Thoracic aorta (tissue), 2 donors: ENCODE measurements at regions not wholly inside any gene's neighbourhood (a gene's known extent, or its start where the extent isn't known, plus 50 kb on each side); places are given as distances from the start of the nearest gene placed in this dataset.

Source experiments
- ATAC-seq: fragments of 150-250 bp; one replicate; pipeline ENCODE4 v1.8.0; 2017; ENCODE audit warnings: low read depth; ENCODE audit not compliant: insufficient number of reproducible peaks, low FRiP score
- DNase-seq: peaks from one replicate; pipeline ENCODE4 v3.0.0-alpha.2; 2020; ENCODE audit warnings: low spot score
- H3K27ac ChIP-seq, 2 donors: fragments of 200-600 bp; sonication (generic); 1 replicate in 1 of 2; 2 replicates in 1 of 2; pipeline ENCODE4 v1.5.1; 2016; ENCODE audit warnings: mild to moderate bottlenecking in 2 of 2, moderate library complexity in 2 of 2
- H3K27me3 ChIP-seq: fragments of 200-600 bp; sonication (generic); replicated peaks from 2 replicates; pipeline ENCODE4 v1.6.0; 2016; ENCODE audit warnings: mild to moderate bottlenecking; ENCODE audit not compliant: insufficient read depth
- H3K36me3 ChIP-seq: fragments of 200-600 bp; sonication (generic); one replicate; pipeline ENCODE4 v1.5.1; 2016
- H3K4me1 ChIP-seq, 2 donors: fragments of 200-600 bp; sonication (generic); 1 replicate in 1 of 2; 2 replicates in 1 of 2; pipeline versions ENCODE4 v1.5.1 to v1.6.0; 2016; ENCODE audit warnings: low read depth in 2 of 2, mild to moderate bottlenecking in 1 of 2; ENCODE audit not compliant: control insufficient read depth in 1 of 2
- H3K4me3 ChIP-seq: fragments of 200-600 bp; sonication (generic); 2 replicates; pipeline ENCODE4 v1.5.1; 2016; ENCODE audit warnings: mild to moderate bottlenecking
- H3K9me3 ChIP-seq: fragments of 200-600 bp; sonication (generic); 2 replicates; pipeline ENCODE4 v1.5.1; 2016
- TF ChIP-seq, protein P1 (sequence below): fragments of 200-600 bp; sonication (generic); IDR thresholded peaks from one replicate; pipeline ENCODE4 v1.5.1; 2019; ENCODE audit warnings: antibody characterized with exemption

DNA sequence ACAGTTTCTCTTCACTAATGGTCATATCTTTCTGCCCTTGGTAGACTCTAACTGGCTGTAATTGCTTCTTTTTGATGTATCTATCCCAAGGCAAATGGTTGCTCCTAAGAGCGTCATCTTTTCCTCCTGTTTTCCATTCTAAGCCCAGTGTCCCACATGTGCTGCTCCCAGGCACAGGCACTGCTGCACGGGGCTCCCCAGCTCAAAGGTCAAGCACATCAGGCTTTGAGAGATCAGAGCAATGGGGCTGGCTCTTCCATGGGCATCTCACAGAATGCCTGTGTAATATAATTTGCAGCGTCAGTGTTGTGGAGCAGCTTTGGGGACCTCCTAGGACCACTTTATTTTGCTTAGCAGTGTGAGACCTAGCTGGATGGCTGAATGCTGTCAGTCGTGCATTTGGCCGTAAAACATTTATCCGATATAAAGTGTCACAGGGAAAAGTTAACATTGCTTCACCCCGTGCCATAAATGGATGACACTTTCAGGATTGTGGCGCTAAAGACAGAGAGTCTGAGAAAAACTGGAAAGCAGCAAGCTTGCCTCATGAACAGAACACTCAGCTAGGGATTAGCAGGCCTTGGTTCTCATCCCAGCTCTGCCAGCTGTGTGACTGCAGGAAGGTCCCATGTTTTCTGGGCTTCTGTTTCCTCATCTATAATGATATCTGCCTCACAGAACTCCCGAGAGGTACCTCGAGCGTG is 277.5 kb upstream of the TBL1XR1 start:
- H3K36me3 ChIP-seq: no peaks in the 10 kb centered on the region
- no peak overlapping the region for H3K27ac ChIP-seq
- H3K9me3 ChIP-seq: no peaks in the 10 kb centered on the region
- TF ChIP-seq, protein P1, sequence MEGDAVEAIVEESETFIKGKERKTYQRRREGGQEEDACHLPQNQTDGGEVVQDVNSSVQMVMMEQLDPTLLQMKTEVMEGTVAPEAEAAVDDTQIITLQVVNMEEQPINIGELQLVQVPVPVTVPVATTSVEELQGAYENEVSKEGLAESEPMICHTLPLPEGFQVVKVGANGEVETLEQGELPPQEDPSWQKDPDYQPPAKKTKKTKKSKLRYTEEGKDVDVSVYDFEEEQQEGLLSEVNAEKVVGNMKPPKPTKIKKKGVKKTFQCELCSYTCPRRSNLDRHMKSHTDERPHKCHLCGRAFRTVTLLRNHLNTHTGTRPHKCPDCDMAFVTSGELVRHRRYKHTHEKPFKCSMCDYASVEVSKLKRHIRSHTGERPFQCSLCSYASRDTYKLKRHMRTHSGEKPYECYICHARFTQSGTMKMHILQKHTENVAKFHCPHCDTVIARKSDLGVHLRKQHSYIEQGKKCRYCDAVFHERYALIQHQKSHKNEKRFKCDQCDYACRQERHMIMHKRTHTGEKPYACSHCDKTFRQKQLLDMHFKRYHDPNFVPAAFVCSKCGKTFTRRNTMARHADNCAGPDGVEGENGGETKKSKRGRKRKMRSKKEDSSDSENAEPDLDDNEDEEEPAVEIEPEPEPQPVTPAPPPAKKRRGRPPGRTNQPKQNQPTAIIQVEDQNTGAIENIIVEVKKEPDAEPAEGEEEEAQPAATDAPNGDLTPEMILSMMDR: no peak
- peaks cover 3 to 18% of the 10 kb centered on the region in 2 donors for H3K4me1 ChIP-seq
- DNase-seq (no peak), ATAC-seq (no peak)
- no peaks in the 10 kb centered on the region for H3K27me3 ChIP-seq
- no peak overlapping the region for H3K4me3 ChIP-seq

- no peak overlapping the region for H3K27ac ChIP-seq
Observed at GRCh38 chr3:177475356-177475665, 278.0 kb upstream of the TBL1XR1 start.

DNA sequence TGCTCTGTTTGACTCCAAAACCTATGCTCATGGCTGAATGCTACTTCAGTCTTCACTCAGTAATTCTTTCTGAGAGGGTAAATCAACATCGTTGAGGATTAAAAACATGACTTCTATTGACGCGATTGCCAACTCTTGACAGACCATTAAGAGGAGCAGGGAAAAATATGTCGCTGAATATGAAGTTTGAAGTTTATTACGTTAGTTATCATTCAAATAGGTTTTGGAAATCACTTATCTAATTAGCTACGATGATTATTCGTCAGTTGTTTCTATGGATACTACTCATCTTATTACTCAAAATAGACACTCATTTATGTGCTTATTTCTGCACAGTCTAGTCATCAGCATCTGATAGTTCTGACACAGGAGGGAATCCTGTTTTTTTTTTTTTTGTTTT is 279.2 kb upstream of the TBL1XR1 start:
- ATAC-seq (no peak), DNase-seq (no peak)
- peaks cover 3 to 21% of the 10 kb centered on the region in 2 donors for H3K4me1 ChIP-seq
- no peak overlapping the region for H3K27ac ChIP-seq
- H3K9me3 ChIP-seq: no peaks in the 10 kb centered on the region
- H3K4me3 ChIP-seq: no peak overlapping the region
- TF ChIP-seq, protein P1: no peak
- no peaks in the 10 kb centered on the region for H3K27me3 ChIP-seq
- no peaks in the 10 kb centered on the region for H3K36me3 ChIP-seq

More at GRCh38 chr3:177475356-177475665, 278.0 kb upstream of the TBL1XR1 start:
- Histone ChIP-seq H3K27me3 (no peaks in the 10 kb centered on the region), H3K4me1 (peaks cover 3 to 18% of the 10 kb centered on the region in 2 donors), H3K36me3 (no peaks in the 10 kb centered on the region), H3K4me3 (no peak overlapping the region), H3K9me3 (no peaks in the 10 kb centered on the region)
- DNase-seq: no peak
- no peak for ATAC-seq
- TF ChIP-seq, protein P1: no peak

DNA sequence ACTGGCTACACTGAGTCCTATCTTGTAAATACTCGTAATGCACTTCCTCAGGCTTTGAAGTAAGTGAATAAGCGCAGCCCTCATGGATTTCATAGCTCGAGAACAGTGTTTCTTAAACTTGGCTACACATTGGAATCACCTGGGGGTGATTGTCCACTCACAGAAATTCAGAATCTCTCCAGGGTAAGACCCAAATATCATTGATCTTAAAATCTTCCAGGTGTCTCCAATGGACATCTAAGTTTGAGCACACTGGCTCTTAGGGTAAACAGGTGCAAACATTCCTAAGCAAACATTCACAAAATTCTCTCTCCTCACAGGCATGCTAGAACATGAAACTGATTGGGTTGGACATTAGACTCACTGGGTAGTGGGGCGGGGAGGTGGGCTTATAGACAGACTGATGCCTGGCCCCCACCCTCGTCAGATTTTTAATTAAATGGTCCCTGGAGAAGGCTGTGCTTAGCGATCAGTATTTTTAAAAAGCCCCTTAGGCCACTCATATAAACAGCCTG is 279.7 kb upstream of the TBL1XR1 start:
- no peaks in the 10 kb centered on the region for H3K27me3 ChIP-seq
- DNase-seq: no peak
- no peak for ATAC-seq
- no peaks in the 10 kb centered on the region for H3K36me3 ChIP-seq
- H3K27ac ChIP-seq: no peak overlapping the region
- TF ChIP-seq, protein P1: no peak
- no peaks in the 10 kb centered on the region for H3K9me3 ChIP-seq
- peaks cover 3 to 26% of the 10 kb centered on the region in 2 donors for H3K4me1 ChIP-seq
- no peak overlapping the region for H3K4me3 ChIP-seq

DNA sequence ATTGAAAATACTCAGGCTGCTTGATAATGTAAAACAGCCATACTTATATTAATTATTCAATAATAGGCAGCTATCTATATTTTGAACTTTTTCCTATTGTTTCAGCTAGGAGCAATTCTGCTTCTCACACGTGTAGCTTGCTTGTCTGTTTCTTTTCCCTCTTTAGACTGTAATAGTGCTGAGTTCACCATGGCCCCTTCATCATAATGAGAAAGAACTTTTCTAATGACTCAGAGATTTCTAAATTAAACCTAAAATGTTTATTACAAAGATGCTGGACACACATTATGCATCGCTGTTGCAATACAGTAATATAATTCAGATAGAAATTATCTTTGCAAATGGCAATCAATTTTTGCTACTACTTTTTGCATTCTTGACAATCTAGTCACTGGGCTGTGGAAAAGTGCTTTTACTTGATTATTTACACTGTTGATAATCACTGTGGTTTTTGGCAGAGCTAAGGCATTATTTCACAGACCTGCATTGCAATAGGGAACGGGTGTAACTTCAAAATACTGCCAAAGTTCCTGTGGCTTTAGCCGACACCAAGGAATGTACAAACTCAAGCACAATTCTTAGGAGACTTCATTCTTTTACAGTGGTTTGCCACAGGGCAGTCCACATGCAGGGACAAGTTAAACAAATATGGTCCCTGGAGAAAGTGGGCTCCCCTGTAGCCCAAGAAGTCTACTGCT is 281.0 kb upstream of the TBL1XR1 start:
- Histone ChIP-seq H3K27me3 (no peaks in the 10 kb centered on the region), H3K36me3 (no peaks in the 10 kb centered on the region), H3K27ac (peak overlapping the region; percentile 74 to 76), H3K9me3 (no peaks in the 10 kb centered on the region), H3K4me1 (peaks cover 9 to 39% of the 10 kb centered on the region in 2 donors), H3K4me3 (no peak overlapping the region)
- TF ChIP-seq, protein P1: no peak
- ATAC-seq (peak; percentile 96), DNase-seq (peak; percentile 21)
